ENCODE measurements at regions not wholly inside any gene's neighbourhood (a gene's known extent, or its start where the extent isn't known, plus 50 kb on each side); places are given as distances from the start of the nearest gene placed in this dataset.

DNA sequence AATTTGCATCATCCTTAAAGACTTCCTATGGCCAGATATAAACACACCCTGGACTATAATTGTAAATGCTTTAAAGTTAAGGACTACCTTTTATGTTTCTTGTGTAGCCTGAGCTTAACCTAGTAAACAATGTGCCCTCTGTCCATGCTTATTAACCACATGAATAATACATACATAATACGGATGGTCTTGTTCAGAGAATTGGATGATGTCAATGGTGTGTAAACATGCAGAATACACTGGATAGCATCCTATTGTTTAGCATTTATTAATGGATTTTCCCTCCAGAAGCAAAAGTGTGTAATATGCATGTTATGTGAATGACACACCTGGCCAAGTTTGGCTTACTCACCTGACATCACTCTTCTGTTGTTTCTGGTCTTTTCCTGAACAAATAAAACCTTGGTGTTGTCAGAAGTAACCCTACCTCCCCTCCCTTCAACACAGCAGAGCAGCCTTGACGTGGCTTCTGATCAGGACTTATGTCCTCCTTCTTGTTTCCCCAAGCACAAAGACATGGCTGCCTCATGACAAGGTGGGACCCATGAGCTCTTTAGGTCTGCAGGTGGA, 517.9 kb downstream of the MTRR start:
- H3K4me3 ChIP-seq (ENCODE audit: low read depth, poor library complexity, severe bottlenecking) = no peak overlapping the region
- no peak for TF ChIP-seq POLR2A (IDR thresholded peaks at IDR 0.05)
- TF ChIP-seq, protein P1, sequence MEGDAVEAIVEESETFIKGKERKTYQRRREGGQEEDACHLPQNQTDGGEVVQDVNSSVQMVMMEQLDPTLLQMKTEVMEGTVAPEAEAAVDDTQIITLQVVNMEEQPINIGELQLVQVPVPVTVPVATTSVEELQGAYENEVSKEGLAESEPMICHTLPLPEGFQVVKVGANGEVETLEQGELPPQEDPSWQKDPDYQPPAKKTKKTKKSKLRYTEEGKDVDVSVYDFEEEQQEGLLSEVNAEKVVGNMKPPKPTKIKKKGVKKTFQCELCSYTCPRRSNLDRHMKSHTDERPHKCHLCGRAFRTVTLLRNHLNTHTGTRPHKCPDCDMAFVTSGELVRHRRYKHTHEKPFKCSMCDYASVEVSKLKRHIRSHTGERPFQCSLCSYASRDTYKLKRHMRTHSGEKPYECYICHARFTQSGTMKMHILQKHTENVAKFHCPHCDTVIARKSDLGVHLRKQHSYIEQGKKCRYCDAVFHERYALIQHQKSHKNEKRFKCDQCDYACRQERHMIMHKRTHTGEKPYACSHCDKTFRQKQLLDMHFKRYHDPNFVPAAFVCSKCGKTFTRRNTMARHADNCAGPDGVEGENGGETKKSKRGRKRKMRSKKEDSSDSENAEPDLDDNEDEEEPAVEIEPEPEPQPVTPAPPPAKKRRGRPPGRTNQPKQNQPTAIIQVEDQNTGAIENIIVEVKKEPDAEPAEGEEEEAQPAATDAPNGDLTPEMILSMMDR (IDR thresholded peaks at IDR 0.05) = no peak
- no peak for DNase-seq (ENCODE audit: low spot score in 2 of 2)
- intact Hi-C loops (cut with DNase I; ENCODE audit: low total_unique reads) = no loop called here
- 80 to 83% methylated on average over 2 of the region's 2 CpGs for WGBS, 2 donors

DNA sequence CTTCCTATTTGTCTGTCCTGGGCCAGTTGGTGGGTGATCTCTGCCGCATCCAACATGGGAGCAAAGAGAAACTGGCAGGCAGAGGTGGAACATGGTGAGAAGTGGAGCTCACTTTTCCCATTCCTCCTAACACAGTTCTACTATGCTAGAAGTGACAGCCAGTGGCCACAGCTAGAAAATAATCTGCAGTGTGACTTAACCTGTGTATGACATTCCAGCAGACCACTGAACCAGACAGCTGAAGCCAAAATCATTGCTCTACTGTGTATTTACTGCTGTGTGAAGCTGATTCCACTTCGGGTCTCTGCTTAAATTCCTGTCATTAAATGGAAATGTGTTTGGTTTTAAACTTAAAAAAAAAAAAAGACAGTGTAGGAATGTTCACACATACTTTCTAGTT, 523.0 kb downstream of the MTRR start:
- TF ChIP-seq, protein P1 (IDR thresholded peaks at IDR 0.05) = no peak
- TF ChIP-seq POLR2A (IDR thresholded peaks at IDR 0.05) = no peak
- WGBS, 2 donors = 52 to 58% methylated on average over 2 of the region's 2 CpGs
- H3K4me3 ChIP-seq (ENCODE audit: low read depth, poor library complexity, severe bottlenecking) = no peak overlapping the region
- intact Hi-C loops (cut with DNase I; ENCODE audit: low total_unique reads) = no loop called here
- DNase-seq (ENCODE audit: low spot score in 2 of 2) = no peak

- intact Hi-C loops (cut with DNase I; ENCODE audit: low total_unique reads) = no loop called here
- TF ChIP-seq, protein P1 (IDR thresholded peaks at IDR 0.05) = no peak
- TF ChIP-seq POLR2A (IDR thresholded peaks at IDR 0.05) = no peak
- WGBS, 2 donors = 64 to 76% methylated on average over 2 of the region's 2 CpGs
- no peak for DNase-seq (ENCODE audit: low spot score in 2 of 2)
- no peak overlapping the region for H3K4me3 ChIP-seq (ENCODE audit: low read depth, poor library complexity, severe bottlenecking)
These were observed 524.3 kb downstream of the MTRR start for GRCh38 chr5:8393240-8393639.

DNA sequence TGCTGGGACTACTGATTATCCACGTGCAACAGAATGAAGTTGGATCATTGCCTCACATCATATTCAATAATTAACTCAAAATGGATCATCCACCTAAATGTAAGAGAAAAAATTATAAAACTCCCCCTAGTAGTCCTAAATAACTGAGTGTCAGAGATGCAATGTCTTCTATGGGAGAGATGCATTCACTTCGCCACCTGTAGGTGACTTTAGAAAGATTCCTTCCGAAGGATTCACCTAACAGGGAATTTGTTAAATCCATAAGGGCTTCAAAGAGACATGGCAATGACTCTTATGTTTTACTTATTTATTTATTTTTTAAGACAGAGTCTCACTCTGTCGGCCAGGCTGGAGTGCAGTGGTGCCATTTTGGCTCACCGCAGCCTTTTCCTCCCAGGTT, 526.0 kb downstream of the MTRR start:
- DNase-seq (ENCODE audit: low spot score in 2 of 2) = no peak
- TF ChIP-seq, protein P1 (IDR thresholded peaks at IDR 0.05) = no peak
- no peak for TF ChIP-seq POLR2A (IDR thresholded peaks at IDR 0.05)
- intact Hi-C loops (cut with DNase I; ENCODE audit: low total_unique reads) = no loop called here
- H3K4me3 ChIP-seq (ENCODE audit: low read depth, poor library complexity, severe bottlenecking) = no peak overlapping the region
- 80 to 82% methylated on average over 5 of the region's 5 CpGs for WGBS, 2 donors

- WGBS, 2 donors = 88 to 91% methylated on average over 1 of the region's 1 CpG
- H3K4me3 ChIP-seq (ENCODE audit: low read depth, poor library complexity, severe bottlenecking) = no peak overlapping the region
- TF ChIP-seq, protein P1 (IDR thresholded peaks at IDR 0.05) = no peak
- no peak for TF ChIP-seq POLR2A (IDR thresholded peaks at IDR 0.05)
- DNase-seq (ENCODE audit: low spot score in 2 of 2) = no peak
- intact Hi-C loops (cut with DNase I; ENCODE audit: low total_unique reads) = no loop called here
These were observed 527.3 kb downstream of the MTRR start for GRCh38 chr5:8396246-8396645.

DNA sequence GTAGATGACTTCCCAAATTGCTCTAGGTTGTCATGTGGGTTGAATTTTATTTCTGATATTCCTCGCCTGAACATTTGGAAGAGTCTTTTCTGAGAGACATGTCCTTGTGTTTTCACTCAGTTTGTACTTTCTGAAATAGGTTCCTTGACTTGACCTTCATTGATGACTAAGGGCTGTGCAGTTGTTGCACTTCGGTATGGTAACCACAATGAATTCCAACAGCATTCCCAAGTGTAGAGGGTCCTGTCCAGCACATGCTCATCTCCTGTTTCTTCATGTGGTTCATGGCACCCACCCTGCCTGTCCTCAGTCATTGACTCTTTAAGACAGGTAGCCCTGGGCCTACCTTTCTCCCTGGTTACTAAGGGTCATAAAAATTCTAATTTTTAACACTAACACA, 527.8 kb downstream of the MTRR start:
- no peak for TF ChIP-seq POLR2A (IDR thresholded peaks at IDR 0.05)
- TF ChIP-seq, protein P1 (IDR thresholded peaks at IDR 0.05) = no peak
- DNase-seq (ENCODE audit: low spot score in 2 of 2) = no peak
- H3K4me3 ChIP-seq (ENCODE audit: low read depth, poor library complexity, severe bottlenecking) = no peak overlapping the region
- WGBS, 2 donors = 65 to 78% methylated on average over 2 of the region's 2 CpGs
- intact Hi-C loops (cut with DNase I; ENCODE audit: low total_unique reads) = no loop called here

All from lower leg skin (tissue), 4 donors.